Spleen (tissue), 7 donors: ENCODE measurements at regions not wholly inside any gene's neighbourhood (a gene's known extent, or its start where the extent isn't known, plus 50 kb on each side); places are given as distances from the start of the nearest gene placed in this dataset.

Source experiments
- POLR2AphosphoS5 ChIP-seq, 3 donors: sonication (generic); formaldehyde crosslinking; IDR thresholded peaks; one replicate each; pipeline ENCODE4 v1.5.1; 2017; ENCODE audit warnings: antibody characterized with exemption in 3 of 3
- TF ChIP-seq, protein P1 (sequence below), 11 experiments: fragments of 200-600 bp in 7 of 11; fragments of 450-650 bp in 4 of 11; sonication (generic) in 4 of 11; IDR thresholded peaks in 8 of 11; conservative IDR thresholded peaks in 3 of 11; 1 replicate in 7 of 11; 2 replicates in 4 of 11; pipeline versions ENCODE4 v1.4.0 to v1.8.0; 2016 to 2021; ENCODE audit warnings: antibody characterized with exemption in 11 of 11, inconsistent platforms in 4 of 11, mild to moderate bottlenecking in 1 of 11
- donor health status: DM: no; HTN: no; CAD: no; lungs with moderate emphysema.
- donor health status: DM: no; HTN: no; CAD: no.
- donor health status: DM: no; HTN: no; CAD: no.

DNA sequence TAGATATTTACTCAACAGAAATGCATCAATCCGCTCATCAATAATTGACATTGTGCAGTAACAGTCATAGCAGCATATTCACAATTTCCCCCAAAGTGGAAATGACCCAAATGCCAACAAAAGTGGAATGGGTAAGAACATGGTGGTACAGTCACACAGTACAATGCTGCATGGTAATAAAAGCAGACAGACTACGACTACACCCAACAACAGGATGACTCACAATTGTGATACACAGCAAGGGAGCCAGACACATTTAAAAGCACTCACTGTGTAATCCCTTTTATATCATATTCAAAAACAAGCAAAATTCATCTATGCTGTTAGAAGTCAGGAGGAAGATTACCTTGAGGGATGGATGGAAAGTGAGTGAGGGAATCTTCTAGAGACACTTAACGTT, 76.5 kb upstream of the NUDT7 start:
- TF ChIP-seq, protein P1, sequence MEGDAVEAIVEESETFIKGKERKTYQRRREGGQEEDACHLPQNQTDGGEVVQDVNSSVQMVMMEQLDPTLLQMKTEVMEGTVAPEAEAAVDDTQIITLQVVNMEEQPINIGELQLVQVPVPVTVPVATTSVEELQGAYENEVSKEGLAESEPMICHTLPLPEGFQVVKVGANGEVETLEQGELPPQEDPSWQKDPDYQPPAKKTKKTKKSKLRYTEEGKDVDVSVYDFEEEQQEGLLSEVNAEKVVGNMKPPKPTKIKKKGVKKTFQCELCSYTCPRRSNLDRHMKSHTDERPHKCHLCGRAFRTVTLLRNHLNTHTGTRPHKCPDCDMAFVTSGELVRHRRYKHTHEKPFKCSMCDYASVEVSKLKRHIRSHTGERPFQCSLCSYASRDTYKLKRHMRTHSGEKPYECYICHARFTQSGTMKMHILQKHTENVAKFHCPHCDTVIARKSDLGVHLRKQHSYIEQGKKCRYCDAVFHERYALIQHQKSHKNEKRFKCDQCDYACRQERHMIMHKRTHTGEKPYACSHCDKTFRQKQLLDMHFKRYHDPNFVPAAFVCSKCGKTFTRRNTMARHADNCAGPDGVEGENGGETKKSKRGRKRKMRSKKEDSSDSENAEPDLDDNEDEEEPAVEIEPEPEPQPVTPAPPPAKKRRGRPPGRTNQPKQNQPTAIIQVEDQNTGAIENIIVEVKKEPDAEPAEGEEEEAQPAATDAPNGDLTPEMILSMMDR (IDR thresholded peaks at IDR 0.05 in 8 of 11, conservative IDR thresholded peaks at IDR 0.05 in 3 of 11): no peak
- no peak for TF ChIP-seq POLR2AphosphoS5 (IDR thresholded peaks at IDR 0.05)
